Cardiac muscle cell (in vitro differentiated cells and primary cell): ENCODE measurements at regions not wholly inside any gene's neighbourhood (a gene's known extent, or its start where the extent isn't known, plus 50 kb on each side); places are given as distances from the start of the nearest gene placed in this dataset.

ENCODE experiments used
- DNase-seq, 2 donors: peaks; one replicate each; pipeline versions ENCODE4 v3.0.0 to v3.0.0-alpha.2; 2010 to 2017; ENCODE audit warnings: low read depth in 1 of 2, low spot score in 1 of 2
- H3K27ac ChIP-seq: fragments of 200-600 bp; sonication (generic); 2 replicates; pipeline ENCODE4 v1.5.1; 2016
- H3K27me3 ChIP-seq: fragments of 200-600 bp; sonication (generic); 2 replicates; pipeline ENCODE4 v1.6.0; 2016; ENCODE audit warnings: control low read depth
- H3K36me3 ChIP-seq: fragments of 200-600 bp; sonication (generic); 2 replicates; pipeline ENCODE4 v1.5.1; 2016; ENCODE audit warnings: control low read depth
- H3K4me1 ChIP-seq: fragments of 200-600 bp; sonication (generic); 2 replicates; pipeline ENCODE4 v1.8.1; 2017; ENCODE audit warnings: low read depth, mild to moderate bottlenecking, mixed run types
- H3K4me3 ChIP-seq: fragments of 200-600 bp; sonication (generic); 2 replicates; pipeline ENCODE4 v1.5.1; 2016; ENCODE audit warnings: mild to moderate bottlenecking
- H3K9me3 ChIP-seq: fragments of 200-600 bp; sonication (generic); 2 replicates; pipeline ENCODE4 v1.5.1; 2017; ENCODE audit warnings: low read depth, mild to moderate bottlenecking, control low read depth
- TF ChIP-seq, protein P1 (sequence below): IDR thresholded peaks from 2 replicates; pipeline ENCODE4 v1.5.1; 2012; ENCODE audit warnings: low read depth, mild to moderate bottlenecking, low read length

DNA sequence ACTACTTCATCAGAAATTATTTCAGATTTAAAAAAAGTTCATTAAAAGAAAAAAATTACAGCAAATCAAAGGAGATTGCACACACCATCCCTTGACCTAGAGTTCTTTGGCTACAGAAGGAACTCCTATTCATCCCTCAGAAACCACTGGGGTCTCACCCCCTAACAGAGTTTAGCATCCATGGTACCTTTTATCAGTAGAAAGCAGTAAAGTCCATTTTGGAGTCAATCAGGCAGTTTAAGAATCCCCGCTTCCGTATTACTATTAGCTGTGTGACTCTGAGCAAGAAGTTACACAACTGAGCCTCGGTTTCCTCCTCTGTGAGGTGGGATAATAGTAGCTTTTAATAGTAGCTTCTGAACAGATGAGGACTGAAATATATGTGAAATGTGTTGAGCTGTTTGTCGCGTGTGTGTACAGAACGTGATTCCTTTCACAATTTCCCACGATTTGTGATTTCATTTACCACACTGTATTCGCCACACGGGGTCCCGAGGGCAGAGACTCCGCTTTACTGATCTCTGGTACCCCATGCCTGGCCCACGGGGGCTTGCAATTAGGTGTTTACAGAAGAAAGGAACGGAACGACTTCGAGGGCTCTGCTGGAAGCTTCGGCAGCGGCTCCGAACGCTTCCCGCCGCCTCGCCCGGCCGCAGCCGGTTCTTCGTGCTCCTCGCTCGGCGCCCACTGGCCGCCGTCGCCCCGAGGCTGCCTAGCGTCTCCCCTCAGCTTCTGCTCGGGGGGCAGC lies 72.5 kb upstream of the ZBED5 start:
- no peak for DNase-seq
- peak overlapping the region; percentile 18 for H3K27ac ChIP-seq
- H3K4me1 ChIP-seq: no peaks in the 10 kb centered on the region
- peak overlapping the region; percentile 59 for H3K4me3 ChIP-seq
- H3K36me3 ChIP-seq: no peaks in the 10 kb centered on the region
- TF ChIP-seq, protein P1, sequence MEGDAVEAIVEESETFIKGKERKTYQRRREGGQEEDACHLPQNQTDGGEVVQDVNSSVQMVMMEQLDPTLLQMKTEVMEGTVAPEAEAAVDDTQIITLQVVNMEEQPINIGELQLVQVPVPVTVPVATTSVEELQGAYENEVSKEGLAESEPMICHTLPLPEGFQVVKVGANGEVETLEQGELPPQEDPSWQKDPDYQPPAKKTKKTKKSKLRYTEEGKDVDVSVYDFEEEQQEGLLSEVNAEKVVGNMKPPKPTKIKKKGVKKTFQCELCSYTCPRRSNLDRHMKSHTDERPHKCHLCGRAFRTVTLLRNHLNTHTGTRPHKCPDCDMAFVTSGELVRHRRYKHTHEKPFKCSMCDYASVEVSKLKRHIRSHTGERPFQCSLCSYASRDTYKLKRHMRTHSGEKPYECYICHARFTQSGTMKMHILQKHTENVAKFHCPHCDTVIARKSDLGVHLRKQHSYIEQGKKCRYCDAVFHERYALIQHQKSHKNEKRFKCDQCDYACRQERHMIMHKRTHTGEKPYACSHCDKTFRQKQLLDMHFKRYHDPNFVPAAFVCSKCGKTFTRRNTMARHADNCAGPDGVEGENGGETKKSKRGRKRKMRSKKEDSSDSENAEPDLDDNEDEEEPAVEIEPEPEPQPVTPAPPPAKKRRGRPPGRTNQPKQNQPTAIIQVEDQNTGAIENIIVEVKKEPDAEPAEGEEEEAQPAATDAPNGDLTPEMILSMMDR: no peak
- no peaks in the 10 kb centered on the region for H3K27me3 ChIP-seq
- no peaks in the 10 kb centered on the region for H3K9me3 ChIP-seq

DNA sequence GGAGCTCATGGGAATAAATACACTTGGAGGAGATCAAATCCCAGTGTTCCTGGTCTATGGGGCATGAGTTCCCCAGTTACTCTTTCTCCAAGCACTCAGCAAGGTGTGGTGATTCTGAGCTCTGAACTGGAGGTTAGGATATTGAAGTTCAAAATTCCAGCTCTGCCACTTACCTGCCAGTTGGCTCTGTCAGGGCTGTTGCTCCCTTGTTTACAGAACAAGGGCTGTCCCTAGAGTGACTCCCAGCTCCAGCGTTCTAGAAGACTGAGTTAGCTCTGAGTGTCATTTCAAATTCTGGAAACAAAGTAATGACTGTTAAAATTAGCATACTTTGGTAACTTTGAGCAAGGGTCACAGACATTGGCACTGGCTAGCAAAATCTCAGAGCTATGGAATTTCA lies 69.7 kb upstream of the ZBED5 start:
- TF ChIP-seq, protein P1: no peak
- no peaks in the 10 kb centered on the region for H3K4me1 ChIP-seq
- no peak for DNase-seq
- no peaks in the 10 kb centered on the region for H3K9me3 ChIP-seq
- no peaks in the 10 kb centered on the region for H3K36me3 ChIP-seq
- H3K27me3 ChIP-seq: no peaks in the 10 kb centered on the region
- no peak overlapping the region for H3K27ac ChIP-seq
- H3K4me3 ChIP-seq: no peak overlapping the region

DNA sequence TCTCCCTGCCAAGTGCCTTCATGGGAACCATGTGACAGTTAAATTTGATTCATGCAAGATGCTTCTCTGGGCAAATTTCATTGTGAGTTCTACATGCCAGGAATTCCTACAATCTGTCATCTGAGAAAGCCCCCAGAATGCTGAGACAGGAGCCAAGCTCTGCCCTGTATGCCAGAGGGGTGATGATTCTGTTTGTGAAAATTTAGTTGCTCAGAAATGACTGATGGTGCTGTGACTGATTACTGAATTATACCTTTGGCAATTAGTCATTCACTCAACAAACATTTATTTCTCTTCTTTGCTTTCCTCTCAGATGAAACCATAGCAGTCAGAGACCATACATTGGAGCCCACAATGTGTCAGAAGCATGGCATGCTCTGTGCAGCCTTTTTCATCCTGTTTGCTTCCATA lies 69.0 kb upstream of the ZBED5 start:
- H3K9me3 ChIP-seq: no peaks in the 10 kb centered on the region
- H3K27me3 ChIP-seq: no peaks in the 10 kb centered on the region
- H3K36me3 ChIP-seq: no peaks in the 10 kb centered on the region
- TF ChIP-seq, protein P1: no peak
- H3K27ac ChIP-seq: no peak overlapping the region
- no peak for DNase-seq
- H3K4me1 ChIP-seq: no peaks in the 10 kb centered on the region
- no peak overlapping the region for H3K4me3 ChIP-seq

DNA sequence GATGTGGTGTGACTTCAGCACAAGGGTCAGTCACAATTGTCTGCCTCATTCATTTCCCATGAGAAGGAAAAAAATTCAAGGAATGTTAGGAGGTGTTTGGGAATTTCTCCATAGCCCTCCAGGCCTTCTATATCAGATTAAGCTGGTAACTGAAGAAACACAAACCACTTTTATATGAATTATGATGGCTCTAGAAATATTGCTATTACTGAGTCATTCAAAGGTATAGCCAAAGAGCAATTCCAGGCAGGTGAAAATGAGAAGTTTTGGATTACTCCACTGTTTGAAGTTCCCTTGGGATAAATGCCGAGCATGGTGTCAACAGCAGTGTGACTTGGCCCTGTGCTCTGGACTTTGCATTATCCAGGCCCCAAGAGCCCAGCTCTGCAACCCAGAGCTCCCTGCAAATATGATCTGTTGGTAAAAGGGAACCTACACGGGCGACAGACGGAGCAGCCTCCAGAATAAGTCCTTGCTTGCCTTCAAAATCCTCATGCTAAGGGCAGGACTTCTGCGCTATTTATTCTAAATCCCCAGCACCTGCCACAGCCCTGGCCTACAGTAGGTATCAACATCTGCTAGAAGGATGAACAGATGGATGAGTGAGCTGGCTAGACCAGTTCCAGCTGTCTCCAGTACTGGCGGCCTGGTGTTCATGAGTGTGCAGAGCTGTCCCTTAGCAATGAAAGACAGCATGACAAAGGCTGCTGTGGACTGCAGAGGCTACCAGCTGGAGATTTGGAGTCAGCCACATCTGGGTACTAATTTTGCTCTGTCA lies 67.5 kb upstream of the ZBED5 start:
- no peak for DNase-seq
- TF ChIP-seq, protein P1: no peak
- Histone ChIP-seq H3K9me3 (no peaks in the 10 kb centered on the region), H3K36me3 (no peaks in the 10 kb centered on the region), H3K27ac (peak overlapping the region; percentile 12), H3K4me3 (no peak overlapping the region), H3K4me1 (no peaks in the 10 kb centered on the region), H3K27me3 (no peaks in the 10 kb centered on the region)

DNA sequence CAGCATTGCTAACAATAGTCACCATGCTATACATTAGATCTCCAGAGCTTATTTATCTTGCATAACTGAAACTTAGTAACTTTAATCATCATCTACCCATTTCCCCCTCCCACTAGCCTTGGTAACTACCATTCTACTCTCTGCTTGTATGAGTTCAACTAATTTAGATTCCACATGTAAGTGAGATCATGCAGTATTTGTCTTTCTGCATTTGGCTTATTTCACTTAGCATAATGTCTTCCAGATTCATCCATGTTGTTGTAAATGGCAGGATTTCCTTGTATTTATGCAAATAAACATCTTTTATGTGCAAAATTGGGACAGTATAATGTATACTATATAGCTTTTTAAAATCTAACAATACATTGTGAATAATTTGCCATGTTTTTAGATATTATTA lies 66.0 kb upstream of the ZBED5 start:
- Histone ChIP-seq H3K36me3 (no peaks in the 10 kb centered on the region), H3K9me3 (no peaks in the 10 kb centered on the region), H3K4me3 (no peak overlapping the region), H3K27me3 (no peaks in the 10 kb centered on the region), H3K27ac (no peak overlapping the region), H3K4me1 (no peaks in the 10 kb centered on the region)
- DNase-seq: no peak
- TF ChIP-seq, protein P1: no peak
